Raji (cell line): ENCODE measurements at regions not wholly inside any gene's neighbourhood (a gene's known extent, or its start where the extent isn't known, plus 50 kb on each side); places are given as distances from the start of the nearest gene placed in this dataset.

Experiments used
- POLR2A ChIP-seq: IDR thresholded peaks from 2 replicates; pipeline ENCODE4 v1.6.1; 2011; ENCODE audit warnings: low read depth, low read length, control low read depth; ENCODE audit not compliant: insufficient read depth

DNA sequence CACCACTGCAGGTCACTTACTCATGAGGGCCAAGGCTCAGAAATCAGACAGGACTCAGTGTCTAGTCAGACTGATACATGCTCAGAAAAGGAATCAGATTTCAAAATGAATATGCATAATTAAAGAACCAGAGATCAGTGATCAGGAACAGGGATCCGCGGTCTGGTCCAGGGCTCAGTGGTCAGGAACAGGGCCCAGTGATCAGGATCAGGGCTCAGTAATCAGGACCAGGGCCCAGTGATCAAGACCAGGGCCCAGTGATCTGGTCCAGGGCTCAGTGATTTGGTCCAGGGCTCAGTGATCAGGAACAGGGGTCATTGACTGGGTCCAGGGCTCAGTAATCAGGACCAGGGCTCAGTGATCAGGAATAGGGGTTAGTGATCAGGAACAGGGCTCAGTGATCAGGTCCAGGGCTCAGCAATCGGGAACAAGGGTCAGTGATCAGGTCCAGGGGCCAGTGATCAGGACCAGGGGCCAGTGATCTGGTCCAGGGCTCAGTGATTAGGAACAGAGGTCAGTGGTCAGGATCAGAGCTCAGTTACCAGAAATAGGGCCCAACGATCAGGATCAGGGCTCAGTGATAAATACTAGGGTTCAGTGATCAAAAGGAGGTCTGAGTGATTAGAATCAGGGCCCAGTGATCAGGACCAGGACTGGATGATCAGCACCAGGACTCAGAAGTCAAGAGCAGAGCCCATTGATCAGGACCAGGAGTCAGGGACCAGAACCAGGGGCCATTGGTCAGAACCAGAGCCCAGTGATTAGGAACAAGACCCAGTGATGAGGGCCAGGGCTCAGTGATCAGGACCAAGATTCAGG is 175.3 kb downstream of the TMEM121 start:
- no peak for TF ChIP-seq POLR2A

GRCh38 chr14:105702275-105702817 is 176.0 kb downstream of the TMEM121 start:
- no peak; the same call in 1 of the 2 replicates for TF ChIP-seq POLR2A

- peak; percentile 34; the same call in 1 of the 2 replicates for TF ChIP-seq POLR2A
Observed at GRCh38 chr14:105705862-105706700, 179.7 kb downstream of the TMEM121 start.

DNA sequence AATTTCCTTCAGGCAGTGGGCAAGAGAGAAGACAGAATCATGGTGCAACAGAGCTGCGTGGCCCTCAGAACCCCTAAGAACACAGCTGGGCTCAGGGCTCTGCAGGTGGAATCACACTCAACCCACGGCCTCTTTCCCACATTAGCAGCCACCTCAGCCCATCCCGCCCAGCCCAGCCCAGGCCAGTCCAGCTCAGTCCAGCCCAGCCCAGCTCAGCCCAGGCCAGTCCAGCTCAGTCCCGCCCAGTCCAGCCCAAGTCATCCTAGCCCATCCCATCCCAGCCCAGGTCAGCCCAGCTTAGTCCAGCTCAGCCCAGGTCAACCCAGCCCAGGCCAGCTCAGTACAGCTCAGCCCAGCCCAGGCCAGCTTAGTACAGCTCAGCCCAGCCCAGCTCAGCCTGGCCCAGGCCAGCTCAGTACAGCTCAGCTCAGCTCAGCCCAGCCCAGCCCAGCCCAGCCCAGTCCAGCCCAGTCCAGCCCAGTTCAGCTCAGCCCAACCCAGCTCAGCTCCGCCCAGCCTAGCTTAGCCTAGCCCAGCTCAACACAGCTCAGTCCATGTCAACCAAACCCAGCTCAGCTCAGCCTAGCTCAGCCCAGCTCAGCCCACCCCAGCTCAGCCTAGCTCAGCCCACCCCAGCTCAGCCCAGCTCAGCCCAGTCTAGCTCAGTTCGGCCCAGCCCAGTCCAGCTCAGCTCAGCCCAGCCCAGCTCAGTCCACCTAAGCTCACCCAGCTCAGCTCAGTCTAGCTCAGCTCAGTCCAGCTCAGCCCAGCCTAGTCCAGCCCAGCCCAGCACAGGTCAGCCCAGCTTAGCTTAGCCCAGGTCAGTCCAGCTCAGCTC is 183.1 kb downstream of the TMEM121 start:
- TF ChIP-seq POLR2A: 0 out of 2 replicates have a peak, but pooled peaks have one; percentile 15

- TF ChIP-seq POLR2A: no peak
Observed at GRCh38 chr14:105710119-105711043, 184.0 kb downstream of the TMEM121 start.

- TF ChIP-seq POLR2A: no peak
Observed at GRCh38 chr14:105711044-105711620, 184.7 kb downstream of the TMEM121 start.

- no peak for TF ChIP-seq POLR2A
Observed at GRCh38 chr14:105711841-105712460, 185.6 kb downstream of the TMEM121 start.

GRCh38 chr14:105733081-105734065 is 207.0 kb downstream of the TMEM121 start:
- no peak for TF ChIP-seq POLR2A

- TF ChIP-seq POLR2A: no peak
Observed at GRCh38 chr14:105737504-105738246, 211.3 kb downstream of the TMEM121 start.

DNA sequence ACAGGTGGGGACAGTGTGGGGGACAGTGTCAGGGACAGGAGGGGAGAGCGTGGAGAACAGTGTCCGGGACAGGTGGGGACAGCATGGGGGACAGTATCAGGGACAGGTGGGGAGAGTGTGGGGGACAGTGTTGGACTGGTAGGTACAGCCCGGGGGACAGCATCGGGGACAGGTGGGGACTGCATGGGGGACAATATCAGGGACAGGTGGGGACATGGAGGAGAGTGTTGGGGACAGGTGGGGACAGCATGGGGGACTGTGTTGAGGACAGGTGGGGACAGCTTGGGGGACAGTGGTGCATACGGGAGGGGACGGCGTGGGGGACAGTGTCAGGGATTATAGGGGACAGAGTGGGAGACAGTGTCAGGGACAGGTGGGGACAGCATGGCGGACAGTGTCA is 212.3 kb downstream of the TMEM121 start:
- TF ChIP-seq POLR2A: no peak
